B cell (primary cell): ENCODE measurements at regions not wholly inside any gene's neighbourhood (a gene's known extent, or its start where the extent isn't known, plus 50 kb on each side); places are given as distances from the start of the nearest gene placed in this dataset.

Experiments
- ATAC-seq: fragments of 200-7000 bp; cut with Tn5 transposase; one replicate; pipeline ENCODE4 v1.10.0; 2021; ENCODE audit warnings: low read depth, mild to moderate bottlenecking, moderate number of reproducible peaks, moderate library complexity
- CTCF ChIA-PET: fragments of 350-600 bp; sonication (Branson Sonifier 250); formaldehyde crosslinking; loops from one replicate; lab custom pipeline; 2021; ENCODE audit warnings: antibody characterized with exemption, inconsistent platforms; lab: Charles Lee
- POLR2A ChIA-PET: fragments of 350-600 bp; sonication (Branson Sonifier 250); formaldehyde crosslinking; loops from one replicate; lab custom pipeline; 2021; ENCODE audit warnings: antibody characterized with exemption; lab: Charles Lee
- DNase-seq: peaks from one replicate; pipeline ENCODE4 v3.0.0; 2013
- H2AFZ ChIP-seq: 2 replicates; pipeline ENCODE4 v1.6.1; 2012; ENCODE audit warnings: mild to moderate bottlenecking, low read depth, low read length; ENCODE audit not compliant: insufficient read depth, poor library complexity, severe bottlenecking
- H3K27ac ChIP-seq, 2 donors: 1 replicate in 1 of 2; 2 replicates in 1 of 2; pipeline ENCODE4 v1.5.1; 2012 to 2013; ENCODE audit warnings: low read length in 2 of 2, mild to moderate bottlenecking in 2 of 2, moderate library complexity in 1 of 2
- H3K27me3 ChIP-seq, 4 experiments: fragments of 200-600 bp in 1 of 4; sonication (generic) in 1 of 4; replicated peaks in 1 of 4; 1 replicate in 2 of 4; 2 replicates in 2 of 4; pipeline versions ENCODE4 v1.6.1 to v1.7.0; 2013 to 2016; ENCODE audit warnings: low read length in 3 of 4, mild to moderate bottlenecking in 2 of 4, mixed read lengths in 1 of 4, moderate library complexity in 1 of 4; ENCODE audit not compliant: insufficient read depth in 4 of 4, control insufficient read depth in 3 of 4; ENCODE audit errors: control extremely low read depth in 1 of 4
- H3K36me3 ChIP-seq, 2 experiments: replicated peaks in 1 of 2; 1 replicate in 1 of 2; 2 replicates in 1 of 2; pipeline versions ENCODE4 v1.6.1 to v1.7.1; 2013; ENCODE audit warnings: low read length in 1 of 2; ENCODE audit not compliant: insufficient read depth in 2 of 2, control insufficient read depth in 1 of 2; ENCODE audit errors: control extremely low read depth in 1 of 2, extremely low read depth in 1 of 2
- H3K4me1 ChIP-seq, 2 donors: fragments of 200-600 bp in 1 of 2; sonication (generic) in 1 of 2; 1 replicate in 1 of 2; 2 replicates in 1 of 2; pipeline versions ENCODE4 v1.5.1 to v1.6.1; 2013 to 2017; ENCODE audit warnings: low read length in 2 of 2; ENCODE audit not compliant: control insufficient read depth in 2 of 2, insufficient read depth in 2 of 2
- H3K4me2 ChIP-seq: replicated peaks from 2 replicates; pipeline ENCODE3; 2012; ENCODE audit warnings: mild to moderate bottlenecking, low read depth, low read length; ENCODE audit not compliant: poor library complexity, severe bottlenecking
- H3K4me3 ChIP-seq, 5 experiments: fragments of 200-600 bp in 1 of 5; sonication (generic) in 1 of 5; 1 replicate in 3 of 5; 2 replicates in 2 of 5; pipeline versions ENCODE4 v1.5.1 to v1.7.0; 2011 to 2016; ENCODE audit warnings: low read length in 4 of 5, mild to moderate bottlenecking in 4 of 5, low read depth in 2 of 5, control low read depth in 1 of 5, moderate library complexity in 1 of 5; ENCODE audit not compliant: insufficient read depth in 1 of 5; ENCODE audit errors: control extremely low read depth in 1 of 5, extremely low read depth in 1 of 5
- H3K79me2 ChIP-seq: fragments of 200-600 bp; sonication (generic); one replicate; pipeline ENCODE4 v1.6.0; 2016; ENCODE audit warnings: low read length; ENCODE audit not compliant: control insufficient read depth, insufficient read depth
- H3K9ac ChIP-seq: fragments of 200-600 bp; sonication (generic); 2 replicates; pipeline ENCODE4 v1.6.1; 2017; ENCODE audit warnings: mild to moderate bottlenecking, low read length, moderate library complexity
- H3K9me3 ChIP-seq, 3 donors: one replicate each; pipeline versions ENCODE4 v1.6.1 to v1.7.1; 2013; ENCODE audit warnings: low read length in 2 of 3; ENCODE audit not compliant: control insufficient read depth in 2 of 3, insufficient read depth in 1 of 3; ENCODE audit errors: control extremely low read depth in 1 of 3
- H4K20me1 ChIP-seq: 2 replicates; pipeline ENCODE4 v1.6.0; 2012; ENCODE audit warnings: mild to moderate bottlenecking, low read length; ENCODE audit not compliant: insufficient read depth, control insufficient read depth, poor library complexity, severe bottlenecking
- H3K27ac Mint-ChIP-seq: one replicate; pipeline ENCODE4 v1.8.0; 2021; ENCODE audit warnings: mixed read lengths
- H3K27me3 Mint-ChIP-seq: one replicate; pipeline ENCODE4 v1.8.0; 2021; ENCODE audit warnings: mixed read lengths
- H3K4me1 Mint-ChIP-seq: one replicate; pipeline ENCODE4 v1.8.0; 2021; ENCODE audit warnings: mixed read lengths
- H3K4me3 Mint-ChIP-seq: one replicate; pipeline ENCODE4 v1.8.0; 2021; ENCODE audit warnings: mixed read lengths
- H3K9me3 Mint-ChIP-seq: one replicate; pipeline ENCODE4 v1.8.0; 2022; ENCODE audit warnings: mixed read lengths; ENCODE audit not compliant: insufficient read depth
- CTCF ChIP-seq: fragments of 200-600 bp; IDR thresholded peaks from one replicate; pipeline ENCODE4 v1.8.0; 2022; ENCODE audit warnings: antibody characterized with exemption, mild to moderate bottlenecking
- EZH2 ChIP-seq: IDR thresholded peaks from 2 replicates; pipeline ENCODE4 v1.6.1; 2012; ENCODE audit warnings: borderline replicate concordance, low read depth, mild to moderate bottlenecking, moderate library complexity, low read length; ENCODE audit not compliant: insufficient read depth, poor library complexity, severe bottlenecking
- WGBS: methylation state at CpG from one replicate; pipeline ENCODE4 v1.1.5; 2013; ENCODE audit warnings: missing lambda C conversion rate; ENCODE audit not compliant: insufficient coverage; 5-methylcytosine and 5-hydroxymethylcytosine counted together
- intact Hi-C: fragments of 100-400 bp; cut with micrococcal nuclease; formaldehyde crosslinking; loops from one replicate; pipeline ENCODE4 v1.10.0; 2022

- Histone ChIP-seq H3K4me2 (no peak overlapping the region), H3K27me3 (no peaks in the 10 kb centered on the region), H3K4me3 (no peak overlapping the region), H3K9me3 (no peaks in the 10 kb centered on the region), H3K79me2 (no peaks in the 10 kb centered on the region), H3K36me3 (no peaks in the 10 kb centered on the region), H3K9ac (no peak overlapping the region), H3K27ac (no peak overlapping the region), H4K20me1 (no peaks in the 10 kb centered on the region), H3K4me1 (no peaks in the 10 kb centered on the region), H2AFZ (no peak overlapping the region)
- no peaks in the 10 kb centered on the region for H3K27me3 Mint-ChIP-seq
- ChIA-PET CTCF (no interaction called here), POLR2A (no interaction called here)
- DNase-seq: no peak
- 49% methylated on average over 2 of the region's 2 CpGs for WGBS
- intact Hi-C loops: no loop called here
- H3K4me3 Mint-ChIP-seq: no peak overlapping the region
- ATAC-seq: no peak
- H3K9me3 Mint-ChIP-seq: no peaks in the 10 kb centered on the region
- TF ChIP-seq CTCF (no peak), EZH2 (no peak)
- no peak overlapping the region for H3K27ac Mint-ChIP-seq
- no peaks in the 10 kb centered on the region for H3K4me1 Mint-ChIP-seq
Measured at GRCh38 chr18:66046032-66046602, 295.3 kb downstream of the CDH7 start.

- H3K27ac Mint-ChIP-seq: no peak overlapping the region
- no peak for ATAC-seq
- intact Hi-C loops: no loop called here
Measured at GRCh38 chr18:66043009-66043408, 292.2 kb downstream of the CDH7 start.

More at GRCh38 chr18:66043009-66043408, 292.2 kb downstream of the CDH7 start:
- Mint-ChIP-seq H3K27me3 (no peaks in the 10 kb centered on the region), H3K4me1 (no peaks in the 10 kb centered on the region), H3K9me3 (no peaks in the 10 kb centered on the region), H3K4me3 (no peak overlapping the region)
- no peak overlapping the region for H3K4me3 ChIP-seq
- no peak overlapping the region for H2AFZ ChIP-seq
- H4K20me1 ChIP-seq: no peaks in the 10 kb centered on the region
- H3K79me2 ChIP-seq: no peaks in the 10 kb centered on the region
- H3K4me1 ChIP-seq: no peaks in the 10 kb centered on the region
- no peaks in the 10 kb centered on the region for H3K9me3 ChIP-seq
- no peak overlapping the region for H3K9ac ChIP-seq
- no peaks in the 10 kb centered on the region for H3K36me3 ChIP-seq
- CTCF ChIA-PET: no interaction called here
- H3K4me2 ChIP-seq: no peak overlapping the region
- no peak overlapping the region for H3K27ac ChIP-seq
- no peak for DNase-seq
- POLR2A ChIA-PET: no interaction called here
- no peak for TF ChIP-seq EZH2
- TF ChIP-seq CTCF: no peak
- no peaks in the 10 kb centered on the region for H3K27me3 ChIP-seq
- no CpG with 5 or more reads among the region's 2 CpGs for WGBS
